ENCODE measurements at regions not wholly inside any gene's neighbourhood (a gene's known extent, or its start where the extent isn't known, plus 50 kb on each side); places are given as distances from the start of the nearest gene placed in this dataset.
"Not testable (repeated sequence)": the region's sequence is repeated elsewhere in the genome, so short reads cannot be mapped to it uniquely, and the experiment has no call there.

GRCh38 chr12:92244036-92244435 is 98.4 kb upstream of the BTG1 start:
- no peak for DNase-seq

DNA sequence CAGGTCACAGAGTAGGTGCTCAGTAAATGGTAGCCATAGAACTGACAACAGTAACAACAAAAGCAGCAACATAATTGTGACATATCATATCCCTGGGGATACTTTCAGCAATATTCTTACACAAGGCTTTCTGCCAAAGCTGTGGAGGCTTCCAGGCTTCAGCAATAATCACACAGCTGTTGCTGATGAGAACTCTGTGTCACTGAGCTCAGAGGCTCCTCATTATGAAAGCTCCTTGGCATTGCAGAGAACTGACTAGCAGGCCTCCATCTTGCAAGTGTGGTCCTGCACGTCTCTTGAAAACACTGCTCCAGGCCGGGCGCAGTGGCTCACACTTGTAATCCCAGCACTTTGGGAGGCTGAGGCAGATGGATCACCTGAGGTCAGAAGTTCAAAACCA is 97.3 kb upstream of the BTG1 start:
- no peak for DNase-seq

GRCh38 chr12:92237762-92238523 is 92.3 kb upstream of the BTG1 start:
- DNase-seq: no peak

- no peak for DNase-seq
Measured at GRCh38 chr12:92237262-92237661, 91.6 kb upstream of the BTG1 start.

DNA sequence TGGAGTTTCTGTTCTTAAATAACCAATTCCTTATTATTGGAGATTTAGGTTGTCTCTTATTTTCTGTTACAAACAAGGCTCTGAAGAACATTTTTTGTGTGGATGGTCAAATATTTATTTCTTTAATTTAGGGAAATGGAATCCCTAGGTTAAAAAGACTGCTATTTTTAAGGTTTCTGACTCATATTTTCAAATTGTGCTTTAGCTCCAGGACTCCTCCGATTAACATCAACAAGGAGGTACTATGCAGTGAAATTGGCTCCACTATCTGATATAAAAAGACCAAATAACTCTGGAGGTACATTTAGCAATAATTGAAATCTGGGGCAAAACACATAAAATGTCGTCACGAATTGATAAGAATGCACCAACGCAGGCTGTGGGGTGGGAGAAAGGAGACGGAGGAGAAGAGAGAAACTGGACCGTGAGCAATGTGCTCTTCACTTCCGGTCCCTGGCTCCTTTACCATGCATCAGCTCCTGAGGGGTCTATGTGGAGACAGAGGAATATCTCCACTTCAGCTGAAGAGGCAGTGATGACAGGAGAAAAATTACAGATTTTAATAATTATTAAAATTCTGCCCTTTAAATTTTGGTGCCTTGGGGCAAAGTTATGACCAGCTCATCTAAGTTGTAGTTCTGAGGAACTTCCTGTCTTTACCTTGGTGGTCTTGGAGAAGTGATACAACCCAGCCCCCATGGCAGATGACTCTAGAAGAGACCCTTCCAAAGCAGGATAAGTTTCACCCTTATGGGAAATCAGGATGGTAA is 90.2 kb upstream of the BTG1 start:
- DNase-seq: no peak

GRCh38 chr12:92234533-92234932 is 88.9 kb upstream of the BTG1 start:
- DNase-seq: no peak

DNA sequence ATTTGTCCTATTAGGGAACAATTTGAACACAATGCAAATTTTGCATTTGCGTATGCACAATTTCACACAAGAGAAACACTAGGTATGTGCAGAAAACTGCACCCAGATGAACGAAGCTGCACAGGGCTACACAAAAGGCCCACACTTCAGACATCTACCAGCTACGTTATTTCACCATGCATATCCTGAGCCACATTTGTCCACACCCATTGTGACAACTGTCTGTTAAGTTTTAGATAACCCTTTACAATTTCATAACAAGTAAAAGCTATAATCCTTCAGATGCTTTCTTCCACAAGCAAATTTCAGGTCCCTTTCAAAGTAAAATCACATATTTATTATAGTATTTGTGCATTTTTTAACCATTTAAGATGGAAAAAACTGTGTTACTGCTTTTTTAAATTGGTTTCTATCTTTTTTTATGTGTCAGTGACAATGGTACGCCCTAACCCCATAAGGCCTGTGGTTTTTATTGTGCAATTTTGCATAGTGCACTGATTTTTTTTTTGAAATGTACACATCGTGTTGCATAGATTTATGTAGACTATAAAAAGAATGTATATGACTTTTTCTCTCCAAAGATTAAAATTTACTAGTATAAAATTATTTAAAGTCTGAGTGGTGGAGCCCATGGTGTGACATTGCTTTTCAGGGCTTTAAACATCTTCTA is 87.8 kb upstream of the BTG1 start:
- DNase-seq: no peak

GRCh38 chr12:92232371-92232932 is 86.8 kb upstream of the BTG1 start:
- not testable (repeated sequence) for DNase-seq

DNA sequence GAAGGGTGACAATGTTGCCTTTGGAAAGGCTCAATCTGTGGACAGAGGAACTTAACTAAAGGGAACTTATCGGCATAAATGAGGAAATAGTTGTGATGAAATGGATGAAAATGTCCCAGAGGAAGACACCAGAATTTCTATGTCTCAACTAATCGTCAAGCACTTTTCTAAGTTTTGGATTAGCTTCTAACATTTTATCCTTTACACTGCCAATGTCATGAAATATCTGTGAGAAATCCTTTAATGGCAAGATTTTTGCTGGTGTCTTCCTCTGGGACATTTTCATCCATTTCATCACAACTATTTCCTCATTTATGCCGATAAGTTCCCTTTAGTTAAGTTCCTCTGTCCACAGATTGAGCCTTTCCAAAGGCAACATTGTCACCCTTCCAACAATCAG is 86.3 kb upstream of the BTG1 start:
- not testable (repeated sequence) for DNase-seq

- DNase-seq: not testable (repeated sequence)
Measured at GRCh38 chr12:92231532-92231931, 85.9 kb upstream of the BTG1 start.

- no peak for DNase-seq
Measured at GRCh38 chr12:92229381-92229780, 83.7 kb upstream of the BTG1 start.

DNA sequence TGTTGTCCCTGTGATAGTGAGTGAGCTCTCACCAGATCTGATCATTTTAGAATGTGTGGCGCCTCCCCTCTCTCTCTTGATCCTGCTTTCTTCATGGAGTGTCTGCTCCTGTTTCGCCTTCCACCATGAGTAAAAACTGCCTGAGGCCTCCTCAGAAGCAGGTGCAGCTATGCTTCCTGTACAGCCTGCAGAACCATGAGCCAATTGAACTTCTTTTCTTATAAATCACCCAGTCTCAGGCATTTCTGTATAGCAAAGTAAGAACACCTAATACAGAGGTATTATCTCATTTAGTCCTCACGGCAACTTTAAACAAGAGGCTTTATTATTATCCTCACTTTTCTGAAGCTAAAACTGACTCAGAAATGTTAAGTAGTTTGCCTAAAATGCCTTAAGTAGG is 81.3 kb upstream of the BTG1 start:
- no peak for DNase-seq

DNA sequence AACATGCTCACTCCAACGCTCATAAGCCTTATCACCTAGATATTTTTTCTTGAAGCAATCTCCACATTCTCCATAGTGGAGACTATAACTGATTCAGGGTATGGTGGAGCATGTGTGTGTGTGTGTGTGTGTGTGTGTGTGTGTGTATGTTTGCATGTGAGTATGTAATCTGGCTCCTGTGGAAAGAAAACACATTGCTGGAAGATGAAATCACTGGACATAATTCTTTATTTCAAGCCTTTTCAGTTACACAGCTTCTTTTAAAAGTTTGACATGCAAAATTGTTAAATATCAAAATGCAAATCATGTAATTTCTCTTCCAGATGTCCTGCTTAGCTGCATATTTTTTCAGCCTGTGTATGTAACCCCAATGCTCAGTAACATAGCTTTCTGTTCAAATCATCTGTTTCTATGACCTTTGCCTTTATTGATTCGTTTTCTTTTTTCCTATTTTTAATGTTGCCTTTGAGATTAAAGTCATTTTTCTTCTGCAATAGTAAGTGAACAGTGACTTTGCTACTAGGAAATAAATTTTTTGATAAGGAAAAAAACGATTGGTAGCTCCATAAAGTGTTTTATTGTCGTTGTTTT is 80.5 kb upstream of the BTG1 start:
- no peak for DNase-seq

DNA sequence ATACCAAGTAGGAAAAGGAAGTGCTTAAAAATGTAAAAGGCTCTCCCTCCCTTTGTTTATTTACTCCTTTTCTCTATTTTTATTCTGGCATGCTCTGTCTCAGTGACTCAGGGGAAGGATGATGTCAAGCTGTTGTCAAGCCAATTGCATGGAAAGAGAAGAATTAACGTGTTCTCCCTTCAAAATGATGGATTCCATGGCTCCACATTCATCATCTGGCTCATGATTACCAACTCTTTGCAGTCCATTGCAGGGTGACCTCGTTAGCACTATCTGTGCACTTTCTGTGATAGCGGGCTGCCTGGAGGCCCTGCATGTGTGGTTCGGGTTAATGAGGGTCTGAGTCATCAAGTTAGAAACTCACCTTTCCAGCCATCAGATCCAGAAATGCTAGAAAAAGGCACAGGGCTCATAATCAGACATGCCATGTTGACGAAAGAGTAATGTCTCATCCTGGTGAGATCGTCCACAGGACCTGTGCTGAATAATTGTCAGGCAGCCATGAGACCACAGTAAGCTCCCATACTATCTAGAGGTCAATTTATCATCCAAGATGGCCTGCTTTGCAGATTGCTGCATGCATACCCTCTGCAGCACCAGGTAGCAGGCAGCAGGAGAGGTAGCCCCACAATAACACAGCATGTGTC is 79.2 kb upstream of the BTG1 start:
- no peak for DNase-seq

DNA sequence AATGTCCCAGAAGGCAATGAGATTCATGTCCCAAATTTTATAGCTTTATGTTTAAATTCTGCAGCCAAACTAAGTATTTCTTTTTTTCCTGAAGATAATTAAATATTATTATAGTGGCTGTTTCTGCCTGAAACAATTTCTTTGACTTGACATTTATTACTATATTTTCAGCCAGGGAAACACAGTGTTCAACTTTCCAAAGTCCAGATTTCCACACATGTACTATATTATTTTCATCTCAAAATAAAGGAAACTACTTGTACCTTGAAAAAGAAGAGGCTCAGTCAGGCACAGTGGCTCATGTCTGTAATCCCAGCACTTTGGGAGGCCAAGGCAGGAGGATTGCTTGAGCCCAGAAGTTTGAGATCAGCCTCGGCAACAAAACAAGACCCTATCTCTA is 77.8 kb upstream of the BTG1 start:
- no peak for DNase-seq

DNA sequence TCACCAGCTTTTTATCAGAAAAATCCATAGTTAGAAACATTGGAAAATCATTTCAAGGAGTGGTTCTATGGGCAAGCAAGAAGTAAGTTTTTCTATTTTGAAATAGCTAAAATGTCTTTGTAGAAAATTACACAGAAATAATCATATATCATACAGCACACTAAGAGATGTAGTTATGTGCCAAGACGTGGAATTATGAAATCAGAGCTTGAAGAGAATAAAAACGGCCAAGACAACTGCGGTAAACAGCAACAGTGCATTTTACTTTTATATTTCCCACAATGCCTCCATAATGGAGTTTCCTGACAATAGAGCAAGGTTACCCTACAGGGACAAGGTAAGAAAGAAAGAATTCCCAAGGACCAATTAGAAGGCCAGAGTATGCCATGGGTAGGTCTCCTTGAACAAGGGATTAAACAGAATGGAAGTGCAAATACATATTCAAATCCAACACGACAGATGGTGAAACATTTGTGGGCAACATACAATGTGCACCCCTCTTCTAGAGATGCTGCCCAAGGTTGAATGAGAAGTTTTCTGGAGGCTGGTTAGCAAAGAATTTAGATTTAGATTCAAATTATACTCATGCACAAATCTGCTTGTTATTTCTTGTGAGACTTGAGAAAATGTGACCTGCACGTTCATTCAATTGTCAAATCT is 76.1 kb upstream of the BTG1 start:
- DNase-seq: no peak

DNA sequence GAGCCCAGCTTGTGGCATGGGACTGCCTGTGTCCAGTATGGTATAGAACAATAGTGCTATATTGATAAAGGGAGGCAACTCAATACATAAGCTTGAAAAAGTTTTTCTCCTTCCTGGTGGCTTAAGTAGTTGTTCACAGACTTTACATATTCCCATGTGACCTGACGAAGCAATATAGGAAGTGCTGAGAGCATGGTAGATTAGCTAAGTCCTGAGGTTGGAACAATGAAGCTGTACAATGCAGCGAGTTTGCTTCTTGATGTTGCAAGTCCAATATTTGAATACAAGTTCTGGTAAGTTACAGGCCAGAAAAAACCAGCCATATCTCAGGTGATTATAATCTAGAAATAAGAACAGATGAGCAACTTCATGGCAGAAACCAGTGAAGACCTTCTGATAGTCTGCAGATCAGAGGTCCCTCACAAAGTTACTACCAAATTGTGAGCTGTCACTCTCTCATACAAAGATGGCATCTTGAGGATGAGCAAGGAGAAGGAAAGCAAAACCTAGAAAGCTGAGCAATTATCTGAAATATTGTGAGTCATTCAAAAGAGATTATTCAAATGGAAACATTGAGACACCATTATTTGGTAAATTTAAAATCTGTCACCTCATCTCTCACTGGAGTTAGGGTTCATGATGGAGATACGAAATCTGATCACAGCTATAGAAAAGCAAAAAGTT is 72.9 kb upstream of the BTG1 start:
- no peak for DNase-seq

- DNase-seq: no peak
Measured at GRCh38 chr12:92216092-92216491, 70.4 kb upstream of the BTG1 start.

DNA sequence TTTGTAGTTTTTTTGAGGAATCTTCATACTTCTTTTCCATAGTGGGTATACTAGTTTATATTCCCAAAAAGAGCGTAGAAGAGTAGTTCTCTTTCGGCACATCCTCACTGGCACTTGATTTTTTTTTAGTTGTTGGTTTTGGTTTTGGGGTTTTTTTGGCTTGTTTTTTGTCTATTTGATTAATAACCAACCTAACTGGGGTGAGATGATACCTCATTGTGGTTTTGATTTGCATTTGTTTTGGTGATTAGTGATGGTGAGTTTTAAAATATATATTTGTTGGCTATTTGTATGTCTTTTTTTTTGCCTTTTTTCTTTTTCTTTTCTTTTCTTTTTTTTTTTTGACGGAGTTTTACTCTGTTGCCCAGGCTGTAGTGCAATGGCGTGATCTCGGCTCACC is 69.7 kb upstream of the BTG1 start:
- no peak for DNase-seq

GRCh38 chr12:92213166-92213565 is 67.5 kb upstream of the BTG1 start:
- no peak for DNase-seq

DNA sequence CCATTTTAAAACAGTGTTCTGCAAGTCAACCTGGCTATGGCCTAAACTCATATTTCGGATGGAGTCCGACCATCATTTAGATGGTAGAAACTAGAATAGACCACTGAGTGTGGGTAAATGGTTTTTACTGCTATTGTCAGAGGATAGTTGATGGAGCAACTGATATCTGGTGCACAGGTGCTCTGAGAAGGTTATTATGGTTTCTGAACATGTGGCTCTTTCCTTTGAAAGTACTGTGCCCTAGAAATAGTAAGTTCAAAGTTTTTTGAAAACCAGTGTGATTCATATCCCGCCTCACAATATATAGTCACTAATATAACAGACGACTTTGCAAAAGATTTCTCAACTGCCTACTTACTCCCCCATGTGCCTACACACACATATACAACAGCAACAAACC is 64.4 kb upstream of the BTG1 start:
- no peak for DNase-seq

All from NCI-H187 treated with DMSO at 0.1 percent for 48 hours (cell line).